ENCODE measurements at regions not wholly inside any gene's neighbourhood (a gene's known extent, or its start where the extent isn't known, plus 50 kb on each side); places are given as distances from the start of the nearest gene placed in this dataset.

DNA sequence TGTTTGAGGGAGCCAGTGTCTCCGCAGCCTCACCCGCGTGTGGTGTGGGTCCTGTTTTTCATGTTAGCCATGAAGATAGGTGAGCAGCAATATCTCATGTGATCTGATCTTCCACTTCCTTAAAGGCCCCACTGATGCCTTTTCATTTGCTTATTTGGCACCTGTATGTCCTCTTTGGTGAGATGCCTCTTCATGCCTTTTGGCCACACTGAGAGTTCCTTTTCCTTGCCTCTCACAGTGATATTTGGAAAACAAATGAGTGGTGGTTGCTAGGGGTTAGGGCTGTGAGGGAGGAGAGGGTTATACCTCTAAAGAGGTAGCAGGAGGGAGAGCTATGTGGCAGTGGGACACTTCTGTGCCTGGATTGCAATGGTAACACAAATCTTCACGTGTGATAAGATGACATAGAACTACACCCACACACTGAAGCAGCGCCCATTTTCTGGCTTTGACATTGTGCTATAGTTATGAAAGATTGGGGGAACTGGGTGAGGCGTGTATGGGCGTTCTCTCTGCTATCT lies 90.4 kb upstream of the TNS3 start:
- Histone ChIP-seq H3K27ac (ENCODE audit: insufficient read depth, low read length) (no peak overlapping the region), H2BK15ac (ENCODE audit: low read depth, low read length) (peak overlapping the region; percentile 75; the same call in 2 of the 3 replicates), H3K9me3 (ENCODE audit: control insufficient read depth, insufficient read depth, low read length) (peaks cover 8% of the 10 kb centered on the region), H3K4ac (ENCODE audit: low read depth, low read length) (peak overlapping the region; percentile 46), H3K14ac (replicated peaks; ENCODE audit: low read depth, low read length) (no peak overlapping the region), H3K27me3 (ENCODE audit: control insufficient read depth, insufficient read depth, low read length) (no peaks in the 10 kb centered on the region), H4K8ac (ENCODE audit: low read depth in 2 of 2, low read length in 2 of 2) (no peak overlapping the region), H3K9me1 (ENCODE audit: insufficient read depth, low read length) (peaks cover 26% of the 10 kb centered on the region), H4K5ac (ENCODE audit: low read depth, low read length) (no peak overlapping the region), H2BK120ac (ENCODE audit: low read depth, low read length) (peak overlapping the region; percentile 58), H2AK5ac (ENCODE audit: low read depth, low read length) (peak overlapping the region; percentile 84; the same call in 1 of the 2 replicates), H4K91ac (ENCODE audit: insufficient read depth, low read depth, low read length) (peak overlapping the region; percentile 3), H3K79me1 (ENCODE audit: low read depth in 1 of 2, low read length in 2 of 2) (0 out of 4 replicates have a peak, but pooled peaks cover 0 to 3% of the 10 kb centered on the region in 2 experiments), H3K23ac (ENCODE audit: low read depth, low read length) (no peak overlapping the region), H3K4me2 (ENCODE audit: low read depth, low read length) (no peak overlapping the region), H4K20me1 (ENCODE audit: insufficient read depth, low read length) (no peaks in the 10 kb centered on the region), H3K36me3 (ENCODE audit: control insufficient read depth, insufficient read depth, low read length) (no peaks in the 10 kb centered on the region), H3K18ac (ENCODE audit: low read depth, low read length) (no peak overlapping the region), H3K4me3 (ENCODE audit: insufficient read depth, low read depth, low read length) (no peak overlapping the region), H3K4me1 (ENCODE audit: control insufficient read depth, insufficient read depth, low read length) (peaks cover 7% of the 10 kb centered on the region), H2AK9ac (replicated peaks; ENCODE audit: low read depth, low read length, poor library complexity) (no peak overlapping the region), H3K9ac (ENCODE audit: low read depth, low read length) (no peak overlapping the region), H2BK20ac (ENCODE audit: low read depth, low read length) (peak overlapping the region; percentile 41; the same call in 1 of the 2 replicates), H3K56ac (ENCODE audit: extremely low read depth, insufficient read depth, low read length) (no peak overlapping the region), H2AFZ (replicated peaks; ENCODE audit: low read length, poor library complexity) (peak overlapping the region; percentile 4), H2BK5ac (ENCODE audit: low read depth, low read length, poor library complexity, severe bottlenecking) (no peak overlapping the region)
- dilution Hi-C loops (cut with HindIII; ENCODE audit: low sequenced_read_pairs, unreplicated experiment) (no loop called here), in situ Hi-C loops (cut with MboI; ENCODE audit: low sequenced_read_pairs) (no loop called here), intact Hi-C loops (cut with micrococcal nuclease) (no loop called here)
- no peak for ATAC-seq (ENCODE audit: low read depth)
- no TSS peak for BruUV-seq (replicated peaks)
- DNase-seq: no peak
- no CpG with 5 or more reads among the region's 7 CpGs for WGBS, 2 experiments (ENCODE audit: extremely low coverage in 2 of 2, insufficient read length in 1 of 2)
- CTCF ChIA-PET: no interaction called here
- TF ChIP-seq CEBPB (IDR thresholded peaks at IDR 0.05; ENCODE audit: low read depth, low read length) (no peak), RCOR1 (IDR thresholded peaks at IDR 0.05; ENCODE audit: insufficient replicate concordance, low read length) (no peak), CHD1 (IDR thresholded peaks at IDR 0.05; ENCODE audit: low read depth, low read length) (no peak)
- POLR2A ChIA-PET (ENCODE audit: unreplicated experiment): no interaction called here
